ENCODE measurements at regions not wholly inside any gene's neighbourhood (a gene's known extent, or its start where the extent isn't known, plus 50 kb on each side); places are given as distances from the start of the nearest gene placed in this dataset.

DNA sequence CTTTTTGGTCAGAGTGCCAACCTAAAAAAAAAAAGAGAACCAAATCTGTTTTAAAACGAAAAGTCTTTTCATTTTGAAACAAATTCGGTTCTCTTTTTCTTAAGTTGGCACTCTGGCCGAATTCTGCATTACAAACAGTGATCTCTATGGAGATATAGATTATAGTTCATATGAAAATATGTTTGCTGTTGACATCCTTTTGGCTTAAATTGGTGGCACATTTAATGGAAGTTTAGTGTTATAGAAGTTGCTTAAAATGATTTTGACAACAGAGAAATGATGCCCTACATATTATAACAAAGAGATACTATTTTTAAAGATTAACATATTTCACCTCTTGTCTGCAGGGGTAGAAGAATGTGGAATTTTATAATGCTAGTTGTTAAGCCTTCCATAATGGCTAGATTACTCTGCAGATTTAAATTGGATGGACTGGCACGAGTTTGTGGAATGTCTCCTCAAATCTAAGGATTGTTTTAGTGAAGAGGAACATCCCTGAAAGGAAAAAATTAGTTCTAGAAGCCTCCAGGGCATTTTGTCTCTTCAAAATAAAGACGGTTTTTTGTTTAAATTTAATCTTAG, 222.9 kb upstream of the CDH2 start:
- TF ChIP-seq, protein P1, sequence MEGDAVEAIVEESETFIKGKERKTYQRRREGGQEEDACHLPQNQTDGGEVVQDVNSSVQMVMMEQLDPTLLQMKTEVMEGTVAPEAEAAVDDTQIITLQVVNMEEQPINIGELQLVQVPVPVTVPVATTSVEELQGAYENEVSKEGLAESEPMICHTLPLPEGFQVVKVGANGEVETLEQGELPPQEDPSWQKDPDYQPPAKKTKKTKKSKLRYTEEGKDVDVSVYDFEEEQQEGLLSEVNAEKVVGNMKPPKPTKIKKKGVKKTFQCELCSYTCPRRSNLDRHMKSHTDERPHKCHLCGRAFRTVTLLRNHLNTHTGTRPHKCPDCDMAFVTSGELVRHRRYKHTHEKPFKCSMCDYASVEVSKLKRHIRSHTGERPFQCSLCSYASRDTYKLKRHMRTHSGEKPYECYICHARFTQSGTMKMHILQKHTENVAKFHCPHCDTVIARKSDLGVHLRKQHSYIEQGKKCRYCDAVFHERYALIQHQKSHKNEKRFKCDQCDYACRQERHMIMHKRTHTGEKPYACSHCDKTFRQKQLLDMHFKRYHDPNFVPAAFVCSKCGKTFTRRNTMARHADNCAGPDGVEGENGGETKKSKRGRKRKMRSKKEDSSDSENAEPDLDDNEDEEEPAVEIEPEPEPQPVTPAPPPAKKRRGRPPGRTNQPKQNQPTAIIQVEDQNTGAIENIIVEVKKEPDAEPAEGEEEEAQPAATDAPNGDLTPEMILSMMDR (IDR thresholded peaks at IDR 0.05; ENCODE audit: insufficient read depth, missing control alignments): no peak
- DNase-seq (ENCODE audit: insufficient read length, low spot score): no peak
- peak; percentile 38 for FAIRE-seq

DNA sequence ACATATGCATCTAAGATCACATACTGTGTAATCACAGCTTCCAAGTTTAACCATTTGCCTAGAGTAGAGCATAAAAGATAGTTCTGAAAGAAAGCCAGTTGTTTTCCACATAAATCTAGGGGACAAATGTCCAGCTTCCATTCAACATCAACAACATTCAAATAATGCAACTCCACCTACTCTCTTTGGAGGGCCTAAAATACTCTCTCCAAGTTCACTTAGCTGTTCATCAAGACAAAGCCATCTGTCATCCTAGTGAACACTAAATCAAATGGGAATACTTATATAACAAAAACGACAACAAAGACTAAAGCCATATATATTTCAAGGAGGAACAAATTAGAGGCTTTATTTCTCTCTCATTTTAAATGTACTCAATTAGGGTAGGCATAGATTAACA, 221.5 kb upstream of the CDH2 start:
- FAIRE-seq (peak; percentile 21), DNase-seq (ENCODE audit: insufficient read length, low spot score) (no peak)
- TF ChIP-seq, protein P1 (IDR thresholded peaks at IDR 0.05; ENCODE audit: insufficient read depth, missing control alignments): no peak

GRCh38 chr18:28390022-28390421, 213.1 kb upstream of the CDH2 start:
- DNase-seq (ENCODE audit: insufficient read length, low spot score): no peak
- FAIRE-seq: peak; percentile 85
- TF ChIP-seq, protein P1 (IDR thresholded peaks at IDR 0.05; ENCODE audit: insufficient read depth, missing control alignments): no peak

DNA sequence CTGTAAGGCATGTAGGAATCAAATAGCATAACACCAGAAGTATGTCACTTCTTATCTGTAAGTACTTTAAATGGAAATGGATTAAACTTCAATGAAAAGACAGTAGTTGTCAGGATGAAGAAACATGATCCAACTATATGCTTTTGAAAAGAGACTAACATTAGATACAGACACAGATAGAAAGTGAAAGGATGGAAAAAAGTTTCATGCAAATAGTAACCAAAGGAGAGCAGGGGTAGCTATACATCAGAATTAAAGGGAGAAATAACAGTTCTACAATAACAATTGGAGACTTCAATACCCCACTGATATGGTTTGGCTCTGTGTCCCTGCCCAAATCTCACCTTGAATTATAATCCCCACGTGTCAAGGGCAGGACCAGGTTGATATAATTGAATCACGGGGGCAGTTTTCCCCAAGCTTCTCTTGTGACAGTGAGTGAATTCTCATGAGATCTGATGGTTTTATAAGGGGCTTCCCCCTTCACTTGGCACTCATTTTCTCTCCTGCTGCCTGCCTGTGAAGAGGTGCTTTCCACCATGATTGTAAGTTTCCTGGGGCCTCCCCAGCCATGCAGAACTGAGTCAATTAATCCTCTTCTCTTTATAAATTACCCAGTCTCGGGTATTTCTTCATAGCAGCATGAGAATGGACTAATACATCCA, 205.4 kb upstream of the CDH2 start:
- TF ChIP-seq, protein P1 (IDR thresholded peaks at IDR 0.05; ENCODE audit: insufficient read depth, missing control alignments): no peak
- DNase-seq (ENCODE audit: insufficient read length, low spot score) (no peak), FAIRE-seq (peak; percentile 67)

DNA sequence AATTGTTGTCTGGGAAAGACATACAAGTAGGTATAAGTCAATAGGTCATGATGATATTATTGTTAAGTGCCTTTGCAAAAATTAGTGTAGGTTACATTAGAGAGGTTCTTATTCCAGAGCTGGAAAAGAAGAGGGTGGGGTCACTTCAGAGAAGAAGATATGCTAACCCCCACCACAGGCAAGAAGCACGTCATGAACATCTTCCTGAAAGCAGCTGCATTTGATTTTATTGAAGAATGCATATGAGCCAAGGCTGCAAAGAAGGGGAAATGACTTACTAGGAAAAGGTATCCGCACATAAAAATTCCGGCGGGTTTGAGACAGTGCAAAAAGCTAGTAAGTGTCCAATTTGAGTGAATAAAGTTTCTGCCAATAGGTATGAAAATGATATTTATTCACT, 195.3 kb upstream of the CDH2 start:
- DNase-seq (ENCODE audit: insufficient read length, low spot score) (no peak), FAIRE-seq (no peak)
- TF ChIP-seq, protein P1 (IDR thresholded peaks at IDR 0.05; ENCODE audit: insufficient read depth, missing control alignments): no peak

- peak; percentile 21 for FAIRE-seq
- TF ChIP-seq, protein P1 (IDR thresholded peaks at IDR 0.05; ENCODE audit: insufficient read depth, missing control alignments): no peak
- DNase-seq (ENCODE audit: insufficient read length, low spot score): no peak
These were observed 189.7 kb upstream of the CDH2 start for GRCh38 chr18:28366676-28367075.

DNA sequence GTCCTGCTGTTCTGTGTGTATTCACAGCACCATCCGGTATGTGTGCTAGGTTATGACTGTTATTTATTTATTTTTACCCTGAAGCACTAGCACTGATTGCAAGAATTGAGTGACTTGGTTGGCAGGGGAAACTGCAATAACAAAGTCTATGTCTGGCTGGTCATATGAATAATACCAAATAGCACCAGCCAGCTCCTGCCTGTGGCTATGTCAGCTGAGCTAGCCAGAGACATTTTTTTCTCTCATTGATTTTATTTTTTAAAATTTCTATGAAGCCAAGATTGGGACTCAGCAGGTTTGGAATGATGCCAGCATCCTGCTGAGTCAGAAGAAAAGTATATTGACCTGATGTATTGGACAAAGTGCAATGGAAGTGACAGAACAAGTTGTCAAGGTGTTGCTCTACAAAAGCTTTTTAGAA, 188.5 kb upstream of the CDH2 start:
- DNase-seq (ENCODE audit: insufficient read length, low spot score): no peak
- FAIRE-seq: no peak

More for the DNA sequence above, 188.5 kb upstream of the CDH2 start:
- TF ChIP-seq, protein P1 (IDR thresholded peaks at IDR 0.05; ENCODE audit: insufficient read depth, missing control alignments): no peak

Measured in D721Med (cell line).